IMR-90 (cell line): ENCODE measurements at regions not wholly inside any gene's neighbourhood (a gene's known extent, or its start where the extent isn't known, plus 50 kb on each side); places are given as distances from the start of the nearest gene placed in this dataset.
A peak's percentile ranks its signal among the peaks of the same experiment; 100 is the strongest.

Experiments
- ATAC-seq: fragments of 200-7000 bp; cut with Tn5 transposase; 2 replicates; pipeline ENCODE4 v1.9.1; 2020; ENCODE audit warnings: low read depth, mild to moderate bottlenecking, moderate library complexity
- BruUV-seq: library from RNA; stranded (reverse); fragments of 400-500 nt; replicated peaks from 2 replicates; lab custom pipeline; 2021; lab: Mats Ljungman, UMichigan
- CTCF ChIA-PET: fragments of 300-600 bp; formaldehyde crosslinking; extraction: SDS; loops from one replicate; lab custom pipeline; 2021; ENCODE audit warnings: antibody characterized with exemption; lab: Yijun Ruan, JAX
- POLR2A ChIA-PET: fragments of 300-600 bp; sonication (Branson Sonifier 250); formaldehyde crosslinking; loops from one replicate; lab custom pipeline; 2022; ENCODE audit warnings: antibody characterized with exemption; ENCODE audit not compliant: unreplicated experiment; lab: Charles Lee
- DNase-seq: peaks from one replicate; pipeline ENCODE4 v3.0.0; 2013
- H2AFZ ChIP-seq: replicated peaks from 2 replicates; pipeline ENCODE3; 2013; ENCODE audit warnings: low read length, mild to moderate bottlenecking; ENCODE audit not compliant: poor library complexity
- H2AK5ac ChIP-seq: 2 replicates; pipeline ENCODE4 v1.6.1; 2013; ENCODE audit warnings: low read depth, low read length, inconsistent platforms
- H2AK9ac ChIP-seq: replicated peaks from 2 replicates; pipeline ENCODE3; 2013; ENCODE audit warnings: mild to moderate bottlenecking, low read depth, low read length, moderate library complexity; ENCODE audit not compliant: poor library complexity
- H2BK120ac ChIP-seq: 2 replicates; pipeline ENCODE4 v1.6.1; 2013; ENCODE audit warnings: low read depth, low read length, inconsistent platforms
- H2BK15ac ChIP-seq: 3 replicates; pipeline ENCODE4 v1.6.1; 2013; ENCODE audit warnings: low read depth, low read length, inconsistent platforms
- H2BK20ac ChIP-seq: 2 replicates; pipeline ENCODE4 v1.6.1; 2013; ENCODE audit warnings: low read depth, mild to moderate bottlenecking, inconsistent platforms, low read length, moderate library complexity
- H2BK5ac ChIP-seq: 2 replicates; pipeline ENCODE4 v1.6.1; 2013; ENCODE audit warnings: mild to moderate bottlenecking, low read depth, low read length, inconsistent platforms; ENCODE audit not compliant: poor library complexity, severe bottlenecking
- H3K14ac ChIP-seq: replicated peaks from 2 replicates; pipeline ENCODE4 v1.6.1; 2013; ENCODE audit warnings: low read depth, low read length, inconsistent platforms
- H3K18ac ChIP-seq: 2 replicates; pipeline ENCODE4 v1.6.1; 2013; ENCODE audit warnings: low read depth, low read length, control low read depth
- H3K23ac ChIP-seq: 2 replicates; pipeline ENCODE4 v1.6.1; 2013; ENCODE audit warnings: low read depth, low read length, inconsistent platforms
- H3K27ac ChIP-seq: 2 replicates; pipeline ENCODE4 v1.5.1; 2013; ENCODE audit warnings: mild to moderate bottlenecking, control low read depth, low read length; ENCODE audit not compliant: insufficient read depth
- H3K27me3 ChIP-seq: 2 replicates; pipeline ENCODE4 v1.6.1; 2013; ENCODE audit warnings: low read length; ENCODE audit not compliant: control insufficient read depth, insufficient read depth
- H3K36me3 ChIP-seq: 2 replicates; pipeline ENCODE4 v1.6.1; 2013; ENCODE audit warnings: low read length, mixed read lengths; ENCODE audit not compliant: control insufficient read depth, insufficient read depth
- H3K4ac ChIP-seq: 2 replicates; pipeline ENCODE4 v1.6.1; 2013; ENCODE audit warnings: low read depth, low read length, inconsistent platforms
- H3K4me1 ChIP-seq: 2 replicates; pipeline ENCODE4 v1.6.1; 2013; ENCODE audit warnings: low read length, mixed read lengths; ENCODE audit not compliant: control insufficient read depth, insufficient read depth
- H3K4me2 ChIP-seq: 2 replicates; pipeline ENCODE4 v1.6.1; 2013; ENCODE audit warnings: low read depth, mild to moderate bottlenecking, control low read depth, low read length, moderate library complexity
- H3K4me3 ChIP-seq: 2 replicates; pipeline ENCODE4 v1.5.1; 2013; ENCODE audit warnings: low read depth, mild to moderate bottlenecking, control low read depth, low read length, moderate library complexity; ENCODE audit not compliant: insufficient read depth
- H3K56ac ChIP-seq: 2 replicates; pipeline ENCODE4 v1.6.1; 2013; ENCODE audit warnings: low read length, inconsistent platforms; ENCODE audit not compliant: insufficient read depth; ENCODE audit errors: extremely low read depth
- H3K79me1 ChIP-seq, 2 experiments: 2 replicates each; pipeline ENCODE4 v1.6.1; 2013; ENCODE audit warnings: low read length in 2 of 2, inconsistent platforms in 1 of 2, low read depth in 1 of 2
- H3K9ac ChIP-seq: 2 replicates; pipeline ENCODE4 v1.6.1; 2013; ENCODE audit warnings: low read depth, low read length, control low read depth
- H3K9me1 ChIP-seq: 2 replicates; pipeline ENCODE4 v1.6.1; 2013; ENCODE audit warnings: low read length, inconsistent platforms; ENCODE audit not compliant: insufficient read depth
- H3K9me3 ChIP-seq: 2 replicates; pipeline ENCODE4 v1.6.1; 2013; ENCODE audit warnings: low read length; ENCODE audit not compliant: control insufficient read depth, insufficient read depth
- H4K20me1 ChIP-seq: 2 replicates; pipeline ENCODE4 v1.6.1; 2013; ENCODE audit warnings: low read length, inconsistent platforms; ENCODE audit not compliant: insufficient read depth
- H4K5ac ChIP-seq: 2 replicates; pipeline ENCODE4 v1.6.1; 2013; ENCODE audit warnings: mild to moderate bottlenecking, low read depth, low read length, control low read depth
- H4K8ac ChIP-seq, 2 experiments: 2 replicates each; pipeline ENCODE4 v1.6.1; 2013; ENCODE audit warnings: low read depth in 2 of 2, low read length in 2 of 2, control low read depth in 1 of 2, inconsistent platforms in 1 of 2
- H4K91ac ChIP-seq: 2 replicates; pipeline ENCODE4 v1.6.1; 2013; ENCODE audit warnings: low read depth, low read length, inconsistent platforms; ENCODE audit not compliant: insufficient read depth
- CHD1 ChIP-seq: IDR thresholded peaks from 2 replicates; pipeline ENCODE4 v1.6.1; 2012; ENCODE audit warnings: low read depth, low read length, improper control_type of control experiment
- MAZ ChIP-seq: IDR thresholded peaks from 2 replicates; pipeline ENCODE4 v1.6.1; 2012; ENCODE audit warnings: low read depth, mild to moderate bottlenecking, low read length, improper control_type of control experiment, moderate library complexity, borderline replicate concordance
- RAD21 ChIP-seq: IDR thresholded peaks from 2 replicates; pipeline ENCODE4 v1.6.1; 2012; ENCODE audit warnings: low read length, improper control_type of control experiment
- RFX5 ChIP-seq: IDR thresholded peaks from 2 replicates; pipeline ENCODE4 v1.8.0; 2012; ENCODE audit warnings: low read depth, mild to moderate bottlenecking, low read length, moderate library complexity
- SMC3 ChIP-seq: fragments of 150-350 bp; IDR thresholded peaks from 2 replicates; pipeline ENCODE4 v1.6.1; 2016; ENCODE audit warnings: low read depth, mild to moderate bottlenecking, antibody characterized with exemption, low read length, moderate library complexity
- WGBS, 2 experiments: methylation state at CpG; one replicate each; pipeline versions ENCODE4 v1.1.5 to v1.1.7; 2013; ENCODE audit warnings: missing lambda C conversion rate in 2 of 2; ENCODE audit not compliant: insufficient read length in 1 of 2; ENCODE audit errors: extremely low coverage in 2 of 2; 5-methylcytosine and 5-hydroxymethylcytosine counted together
- dilution Hi-C: fragments of 300-500 bp; cut with HindIII; formaldehyde crosslinking; loops from one replicate; pipeline ENCODE4 v1.14.3; 2018; ENCODE audit warnings: low sequenced_read_pairs; ENCODE audit not compliant: unreplicated experiment
- in situ Hi-C: fragments of 300-500 bp; cut with MboI; formaldehyde crosslinking; loops from 3 replicates; pipeline ENCODE4 v1.14.3; 2019; ENCODE audit warnings: low sequenced_read_pairs, inconsistent platforms, mixed read lengths
- intact Hi-C: fragments of 100-400 bp; cut with micrococcal nuclease; formaldehyde crosslinking; loops from 2 replicates; pipeline ENCODE4 v1.10.0; 2022
- TF ChIP-seq, protein P1 (sequence below): conservative IDR thresholded peaks from 2 replicates; pipeline ENCODE4 v1.5.1; 2012; ENCODE audit warnings: mild to moderate bottlenecking, low read depth, low read length, improper control_type of control experiment

DNA sequence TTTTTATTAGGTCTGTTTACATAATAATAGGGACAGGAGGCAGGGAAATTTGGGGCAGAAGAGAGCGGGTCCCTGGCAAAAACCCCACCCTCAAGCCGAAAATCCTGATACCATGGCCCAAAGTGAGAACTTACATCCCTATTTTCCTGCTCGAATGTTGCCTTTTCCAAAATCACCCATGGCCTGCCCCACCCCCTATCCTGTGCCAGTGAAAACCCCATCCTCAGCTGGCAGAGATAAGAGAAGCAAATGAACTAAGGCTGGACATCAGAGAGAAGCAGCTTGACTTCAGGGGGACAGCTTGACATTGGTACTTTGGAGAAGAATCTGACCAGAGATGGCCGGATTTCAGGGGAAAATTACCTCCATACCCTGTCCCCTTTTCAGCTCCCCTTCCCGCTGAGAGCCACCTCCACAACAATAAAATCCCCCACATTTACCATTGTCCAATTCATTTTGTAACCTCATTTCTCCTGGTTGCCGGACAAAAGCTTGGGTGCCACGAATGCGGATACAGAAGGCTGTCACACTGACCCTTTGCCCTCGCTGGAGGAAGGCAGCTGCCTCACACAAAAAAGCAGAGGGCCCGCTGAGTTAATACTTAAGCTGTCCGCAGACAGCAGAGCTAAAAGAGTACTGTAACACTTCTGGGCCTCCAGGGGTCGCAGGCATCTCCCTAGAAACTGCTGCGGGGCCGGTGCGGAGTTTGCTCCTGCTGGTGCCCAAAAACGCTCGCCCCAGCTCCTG is 196.2 kb downstream of the SNCA start:
- peak; percentile 46 for TF ChIP-seq SMC3
- TF ChIP-seq RFX5, result no peak
- TF ChIP-seq, protein P1, sequence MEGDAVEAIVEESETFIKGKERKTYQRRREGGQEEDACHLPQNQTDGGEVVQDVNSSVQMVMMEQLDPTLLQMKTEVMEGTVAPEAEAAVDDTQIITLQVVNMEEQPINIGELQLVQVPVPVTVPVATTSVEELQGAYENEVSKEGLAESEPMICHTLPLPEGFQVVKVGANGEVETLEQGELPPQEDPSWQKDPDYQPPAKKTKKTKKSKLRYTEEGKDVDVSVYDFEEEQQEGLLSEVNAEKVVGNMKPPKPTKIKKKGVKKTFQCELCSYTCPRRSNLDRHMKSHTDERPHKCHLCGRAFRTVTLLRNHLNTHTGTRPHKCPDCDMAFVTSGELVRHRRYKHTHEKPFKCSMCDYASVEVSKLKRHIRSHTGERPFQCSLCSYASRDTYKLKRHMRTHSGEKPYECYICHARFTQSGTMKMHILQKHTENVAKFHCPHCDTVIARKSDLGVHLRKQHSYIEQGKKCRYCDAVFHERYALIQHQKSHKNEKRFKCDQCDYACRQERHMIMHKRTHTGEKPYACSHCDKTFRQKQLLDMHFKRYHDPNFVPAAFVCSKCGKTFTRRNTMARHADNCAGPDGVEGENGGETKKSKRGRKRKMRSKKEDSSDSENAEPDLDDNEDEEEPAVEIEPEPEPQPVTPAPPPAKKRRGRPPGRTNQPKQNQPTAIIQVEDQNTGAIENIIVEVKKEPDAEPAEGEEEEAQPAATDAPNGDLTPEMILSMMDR, result peak; percentile 61
- TF ChIP-seq MAZ, result no peak
- peak; percentile 56 for TF ChIP-seq RAD21
- no peak for TF ChIP-seq CHD1
- Histone ChIP-seq H4K5ac (no peak overlapping the region), H2AK5ac (no peak overlapping the region), H3K14ac (no peak overlapping the region), H2BK5ac (no peak overlapping the region), H3K18ac (no peak overlapping the region), H4K20me1 (no peaks in the 10 kb centered on the region), H3K27ac (no peak overlapping the region), H4K8ac (no peak overlapping the region), H2AK9ac (no peak overlapping the region), H3K9me3 (no peaks in the 10 kb centered on the region), H3K9ac (no peak overlapping the region; the same call in 1 of the 2 replicates), H3K79me1 (no peaks in the 10 kb centered on the region), H3K4me3 (no peak overlapping the region), H3K4ac (no peak overlapping the region), H3K27me3 (no peaks in the 10 kb centered on the region), H3K4me1 (no peaks in the 10 kb centered on the region), H2BK15ac (no peak overlapping the region), H3K23ac (no peak overlapping the region), H2BK20ac (no peak overlapping the region), H2BK120ac (no peak overlapping the region), H3K36me3 (no peaks in the 10 kb centered on the region), H4K91ac (no peak overlapping the region), H2AFZ (peak overlapping the region; percentile 82), H3K56ac (no peak overlapping the region; the same call in 1 of the 2 replicates), H3K4me2 (peak overlapping the region; percentile 75), H3K9me1 (no peaks in the 10 kb centered on the region)
- ATAC-seq (peak; percentile 93), DNase-seq (peak; percentile 49)
- dilution Hi-C loops (no loop called here), intact Hi-C loops (loop anchor here (5.0 kb wide), 1 partner anchor 262 kb away; no protein-coding TSS in a partner anchor), in situ Hi-C loops (no loop called here)
- ChIA-PET POLR2A (no interaction called here), CTCF (interaction anchor here (0.6 to 2.1 kb wide), 10 partner anchors 13 to 259 kb away, joined by 3 to 13 read pairs (median 4); no protein-coding TSS in a partner anchor)
- 46% methylated on average over 5 of the region's 17 CpGs; no CpG with 5 or more reads in 1 of the 2 experiments for WGBS, 2 experiments
- BruUV-seq, result no TSS peak
